Liver (tissue), 3 donors: ENCODE measurements at regions not wholly inside any gene's neighbourhood (a gene's known extent, or its start where the extent isn't known, plus 50 kb on each side); places are given as distances from the start of the nearest gene placed in this dataset.

ENCODE experiments used
- JUND ChIP-seq, 2 donors: IDR thresholded peaks; 2 replicates each; pipeline ENCODE4 v1.6.1; 2016; ENCODE audit warnings: antibody characterized with exemption in 2 of 2
- TF ChIP-seq, protein P1 (sequence below): fragments of 150-350 bp; IDR thresholded peaks from 2 replicates; pipeline ENCODE4 v1.5.1; 2017; ENCODE audit warnings: improper control_type of control experiment, low read depth, low read length; ENCODE audit not compliant: missing input control
- TF ChIP-seq, protein P2 (sequence below): IDR thresholded peaks from 2 replicates; pipeline ENCODE4 v1.6.1; 2016; ENCODE audit warnings: antibody characterized with exemption
- TF ChIP-seq, protein P3 (sequence below): IDR thresholded peaks from 2 replicates; pipeline ENCODE4 v1.6.1; 2016; ENCODE audit warnings: antibody characterized with exemption
- donor health status: healthy.
- donor health status: healthy.

DNA sequence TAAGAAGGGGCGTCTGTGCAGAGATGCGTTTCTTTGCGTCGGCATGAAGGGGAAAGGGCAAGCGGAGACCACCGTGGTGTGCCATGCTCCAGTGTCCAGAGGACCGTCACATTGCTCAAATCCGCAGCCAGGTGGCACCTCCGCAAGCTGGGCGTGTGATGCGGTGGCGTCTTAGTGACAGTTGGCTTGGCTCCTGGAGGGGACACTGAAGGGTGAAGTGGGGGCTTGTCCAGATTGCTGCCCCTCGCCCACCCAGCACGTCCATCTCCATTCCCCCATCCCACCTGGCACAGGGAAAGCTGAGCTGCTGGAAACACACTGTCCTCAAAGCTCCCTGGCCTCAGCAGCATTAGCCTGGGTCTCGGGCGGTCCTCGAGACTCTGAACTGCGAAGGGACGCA lies 135.3 kb downstream of the SOX1 start:
- TF ChIP-seq, protein P1, sequence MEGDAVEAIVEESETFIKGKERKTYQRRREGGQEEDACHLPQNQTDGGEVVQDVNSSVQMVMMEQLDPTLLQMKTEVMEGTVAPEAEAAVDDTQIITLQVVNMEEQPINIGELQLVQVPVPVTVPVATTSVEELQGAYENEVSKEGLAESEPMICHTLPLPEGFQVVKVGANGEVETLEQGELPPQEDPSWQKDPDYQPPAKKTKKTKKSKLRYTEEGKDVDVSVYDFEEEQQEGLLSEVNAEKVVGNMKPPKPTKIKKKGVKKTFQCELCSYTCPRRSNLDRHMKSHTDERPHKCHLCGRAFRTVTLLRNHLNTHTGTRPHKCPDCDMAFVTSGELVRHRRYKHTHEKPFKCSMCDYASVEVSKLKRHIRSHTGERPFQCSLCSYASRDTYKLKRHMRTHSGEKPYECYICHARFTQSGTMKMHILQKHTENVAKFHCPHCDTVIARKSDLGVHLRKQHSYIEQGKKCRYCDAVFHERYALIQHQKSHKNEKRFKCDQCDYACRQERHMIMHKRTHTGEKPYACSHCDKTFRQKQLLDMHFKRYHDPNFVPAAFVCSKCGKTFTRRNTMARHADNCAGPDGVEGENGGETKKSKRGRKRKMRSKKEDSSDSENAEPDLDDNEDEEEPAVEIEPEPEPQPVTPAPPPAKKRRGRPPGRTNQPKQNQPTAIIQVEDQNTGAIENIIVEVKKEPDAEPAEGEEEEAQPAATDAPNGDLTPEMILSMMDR: no peak
- TF ChIP-seq, protein P2, sequence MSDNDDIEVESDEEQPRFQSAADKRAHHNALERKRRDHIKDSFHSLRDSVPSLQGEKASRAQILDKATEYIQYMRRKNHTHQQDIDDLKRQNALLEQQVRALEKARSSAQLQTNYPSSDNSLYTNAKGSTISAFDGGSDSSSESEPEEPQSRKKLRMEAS: no peak
- TF ChIP-seq, protein P3, sequence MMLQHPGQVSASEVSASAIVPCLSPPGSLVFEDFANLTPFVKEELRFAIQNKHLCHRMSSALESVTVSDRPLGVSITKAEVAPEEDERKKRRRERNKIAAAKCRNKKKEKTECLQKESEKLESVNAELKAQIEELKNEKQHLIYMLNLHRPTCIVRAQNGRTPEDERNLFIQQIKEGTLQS: no peak
- TF ChIP-seq JUND (IDR thresholded peaks at IDR 0.05): no peak
